Choroid plexus epithelial cell (primary cell): ENCODE measurements at regions not wholly inside any gene's neighbourhood (a gene's known extent, or its start where the extent isn't known, plus 50 kb on each side); places are given as distances from the start of the nearest gene placed in this dataset.

Source experiments
- DNase-seq: peaks from one replicate; pipeline ENCODE4 v3.0.0-alpha.2; 2010; ENCODE audit warnings: low read depth
- H3K4me3 ChIP-seq: 2 replicates; pipeline ENCODE4 v1.5.1; 2011; ENCODE audit warnings: low read depth, mild to moderate bottlenecking, control low read depth, low read length, moderate library complexity
- CTCF ChIP-seq: conservative IDR thresholded peaks from 2 replicates; pipeline ENCODE4 v1.5.1; 2011; ENCODE audit warnings: low read depth, mild to moderate bottlenecking, control low read depth, inconsistent platforms, low read length, moderate library complexity

DNA sequence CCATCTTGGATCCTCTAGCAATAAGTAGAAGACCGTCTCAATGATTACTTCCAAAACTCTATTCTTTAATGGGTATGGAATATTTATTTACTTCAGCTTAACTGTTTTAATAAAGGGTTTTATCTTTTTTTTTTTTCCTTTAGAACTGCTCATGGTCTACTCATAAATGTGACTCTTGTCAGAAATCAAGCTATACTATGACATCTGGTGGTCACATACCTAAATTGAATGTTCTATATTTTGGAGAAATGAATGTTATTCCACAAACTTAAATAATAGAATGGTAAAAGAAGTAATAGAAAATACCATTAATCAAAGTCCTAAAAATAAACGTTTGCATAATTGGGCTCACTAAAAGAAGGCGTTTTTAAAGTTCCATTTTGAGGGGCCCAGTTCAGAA, 131.2 kb upstream of the PLCXD3 start:
- TF ChIP-seq CTCF, result peak; percentile 20
- peak; percentile 47 for DNase-seq

DNA sequence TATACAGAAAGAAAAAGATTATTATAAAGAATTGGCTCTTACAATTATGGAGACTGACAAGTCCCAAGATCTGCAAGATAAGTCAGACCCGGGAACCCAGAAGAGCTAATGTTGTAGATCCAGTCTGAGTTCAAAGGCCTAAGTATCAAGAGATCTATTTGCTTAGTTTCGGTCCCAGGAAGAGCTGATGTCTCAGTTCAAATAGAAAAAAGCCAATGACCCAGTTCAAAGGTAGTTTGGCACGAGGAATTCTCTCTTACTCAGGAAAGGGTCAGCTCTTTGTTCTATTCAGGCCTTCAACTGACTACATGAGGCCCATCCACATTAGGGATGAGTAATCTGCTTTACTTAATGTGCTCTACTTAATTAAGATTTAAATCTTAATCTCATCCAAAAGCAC, 128.3 kb upstream of the PLCXD3 start:
- H3K4me3 ChIP-seq, result no peak overlapping the region
- DNase-seq, result no peak
- no peak for TF ChIP-seq CTCF

More for the DNA sequence above, 131.2 kb upstream of the PLCXD3 start:
- no peak overlapping the region for H3K4me3 ChIP-seq

- TF ChIP-seq CTCF, result peak; percentile 55
- no peak overlapping the region for H3K4me3 ChIP-seq
- DNase-seq, result peak; percentile 17
Measured at GRCh38 chr5:41637869-41638268, 127.5 kb upstream of the PLCXD3 start.

DNA sequence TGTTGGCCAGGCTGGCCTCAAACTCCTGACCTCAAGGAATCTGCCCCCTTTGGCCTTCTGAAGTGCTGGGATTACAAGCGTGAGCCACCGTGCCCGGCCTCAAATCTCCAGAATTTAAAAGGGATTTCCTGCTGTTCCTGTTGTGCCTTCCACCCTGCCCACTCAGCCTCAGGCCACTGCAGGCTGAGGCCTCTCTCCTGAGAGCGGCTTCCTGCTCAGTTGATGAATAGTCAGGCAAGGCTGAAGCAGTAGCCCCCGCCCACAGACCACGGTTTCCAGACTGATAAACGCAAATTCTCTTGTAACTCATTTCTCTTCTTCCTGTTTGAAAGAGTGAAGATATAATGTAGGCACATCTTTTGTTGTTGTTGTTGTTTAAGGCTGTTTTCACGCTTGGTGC, 127.0 kb upstream of the PLCXD3 start:
- DNase-seq, result no peak
- no peak overlapping the region for H3K4me3 ChIP-seq
- no peak for TF ChIP-seq CTCF

GRCh38 chr5:41636605-41637004, 126.2 kb upstream of the PLCXD3 start:
- TF ChIP-seq CTCF, result peak; percentile 62
- DNase-seq, result peak; percentile 69
- H3K4me3 ChIP-seq, result no peak overlapping the region

- H3K4me3 ChIP-seq, result no peak overlapping the region
- no peak for DNase-seq
- TF ChIP-seq CTCF, result no peak
Measured at GRCh38 chr5:41629897-41630296, 119.5 kb upstream of the PLCXD3 start.

DNA sequence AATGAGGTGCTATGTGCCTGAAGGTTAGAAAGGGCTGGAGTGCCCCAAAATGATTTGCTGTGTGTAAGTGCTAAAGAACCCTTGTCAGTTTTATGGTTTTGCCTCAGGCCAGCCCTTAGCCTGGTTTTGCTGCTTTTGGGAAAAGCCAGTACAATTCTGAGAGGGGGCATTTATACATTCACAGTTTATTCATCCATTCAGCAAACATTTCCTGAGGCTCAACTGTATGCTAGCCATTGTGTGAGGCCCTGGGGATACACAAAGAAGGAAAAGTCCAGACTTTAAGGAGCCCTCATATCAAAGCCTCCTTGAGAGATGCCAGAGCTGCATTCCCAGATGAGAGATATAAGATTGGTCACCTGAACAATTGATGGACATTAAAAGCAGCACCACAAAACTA, 115.2 kb upstream of the PLCXD3 start:
- H3K4me3 ChIP-seq, result no peak overlapping the region
- DNase-seq, result no peak
- TF ChIP-seq CTCF, result no peak
